HG03196 (cell line): ENCODE measurements at regions not wholly inside any gene's neighbourhood (a gene's known extent, or its start where the extent isn't known, plus 50 kb on each side); places are given as distances from the start of the nearest gene placed in this dataset.

ENCODE experiments used
- ATAC-seq: cut with Tn5 transposase; IDR thresholded peaks from one replicate; pipeline ENCODE4 v1.9.1; 2021; ENCODE audit not compliant: unreplicated experiment

DNA sequence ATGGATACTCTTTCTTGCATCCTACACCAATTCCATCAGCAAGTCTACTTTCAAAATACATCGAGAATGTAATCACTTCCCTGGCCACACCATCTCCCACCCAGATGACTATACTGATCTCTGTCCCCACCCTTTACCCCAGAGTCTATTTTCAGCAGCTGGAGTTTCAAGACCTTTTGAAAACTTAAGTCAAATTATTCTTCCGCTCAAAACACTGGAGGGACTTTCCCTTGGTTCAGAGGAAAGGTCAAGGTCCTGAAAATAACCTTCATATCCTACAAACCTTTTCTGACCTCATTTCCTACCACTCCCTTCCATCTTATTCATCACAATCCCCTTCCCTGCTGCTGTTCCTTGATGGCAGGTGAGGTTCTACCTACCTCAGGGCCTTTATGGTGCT, 58.8 kb upstream of the LYPD6 start:
- ATAC-seq = peak; percentile 67

DNA sequence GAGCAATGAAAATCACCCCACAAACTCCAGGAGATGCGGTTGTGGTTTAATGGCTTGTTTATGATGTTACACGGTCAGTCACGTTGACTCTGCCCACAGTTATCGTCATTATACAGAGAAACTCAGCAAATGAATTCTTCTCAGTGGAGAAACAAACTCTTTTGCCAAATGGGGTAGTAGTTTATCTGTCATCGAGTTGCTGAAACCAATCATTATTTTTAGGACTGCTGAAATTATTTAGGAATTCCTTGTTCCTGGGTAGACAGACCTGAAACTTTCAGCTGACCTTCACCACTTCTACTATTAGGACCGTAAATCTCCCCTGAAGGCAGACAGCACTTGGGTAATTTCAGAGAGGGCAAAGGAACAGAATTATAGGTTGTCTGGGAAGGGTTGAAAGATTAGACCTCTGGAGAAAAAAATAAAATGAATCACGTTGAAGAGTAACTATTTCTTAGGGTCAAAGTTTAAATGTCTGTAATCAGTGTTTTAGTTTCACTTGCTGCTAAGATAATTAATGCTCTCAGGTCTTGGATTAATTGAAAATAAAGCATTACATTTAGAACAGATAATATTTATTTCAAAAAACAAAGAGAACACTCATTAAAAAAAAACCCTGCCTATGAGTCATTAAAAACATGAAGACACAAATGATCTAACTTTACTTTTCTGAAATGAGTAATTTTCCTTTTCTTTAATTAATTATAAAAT, 52.1 kb upstream of the LYPD6 start:
- no peak for ATAC-seq

DNA sequence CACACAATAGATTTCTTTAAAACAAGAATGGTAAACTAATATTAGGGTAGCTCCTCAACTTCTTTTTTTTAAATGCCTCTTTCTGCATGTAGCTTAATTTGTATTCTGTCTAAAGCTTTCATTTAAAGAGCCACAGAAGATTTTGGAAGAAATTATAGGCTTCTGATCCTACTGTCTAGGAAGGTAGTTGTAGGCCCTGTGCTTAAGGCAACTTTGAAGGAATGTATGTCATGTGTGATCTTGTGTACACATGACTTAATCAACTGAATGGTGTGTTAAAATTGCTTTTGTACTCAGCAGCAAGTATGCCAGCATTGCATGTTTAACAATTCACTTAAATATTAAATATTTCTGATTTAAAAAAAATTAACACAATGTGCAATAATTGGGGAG, 51.5 kb upstream of the LYPD6 start:
- ATAC-seq = no peak
